A549 (cell line): ENCODE measurements at regions not wholly inside any gene's neighbourhood (a gene's known extent, or its start where the extent isn't known, plus 50 kb on each side); places are given as distances from the start of the nearest gene placed in this dataset.

Source experiments
- ATAC-seq, 2 experiments: fragments of 200-7000 bp in 1 of 2; fragments of >200 bp in 1 of 2; cut with Nextera tagmentation in 1 of 2; cut with Tn5 transposase in 1 of 2; 3 replicates each; pipeline versions ENCODE4 v1.8.0 to v1.9.1; 2018 to 2020; ENCODE audit warnings: mild to moderate bottlenecking in 1 of 2, moderate library complexity in 1 of 2
- CTCF ChIA-PET: fragments of 300-600 bp; sonication (Branson Sonifier 250); formaldehyde crosslinking; extraction: SDS; loops from one replicate; lab custom pipeline; 2021; ENCODE audit warnings: antibody characterized with exemption, inconsistent platforms; lab: Yijun Ruan, JAX
- POLR2A ChIA-PET: fragments of 350-600 bp; formaldehyde crosslinking; extraction: SDS; loops from one replicate; lab custom pipeline; 2021; ENCODE audit warnings: antibody characterized with exemption, inconsistent platforms; lab: Yijun Ruan, JAX
- DNase-seq, 2 experiments: peaks; one replicate each; pipeline versions ENCODE4 v3.0.0 to v3.0.0-alpha.2; 2011 to 2016; ENCODE audit warnings: low read depth in 1 of 2, low spot score in 1 of 2
- FAIRE-seq: peaks from 2 replicates; lab custom pipeline; 2011; peaks lifted over from hg19 to GRCh38; lab: Jason Lieb, UNC
- H3K27ac ChIP-seq, 2 experiments: fragments of >200 bp; sonication (Bioruptor Twin); formaldehyde crosslinking; 3 replicates each; pipeline ENCODE4 v1.5.1; 2016 to 2017
- H3K4me1 ChIP-seq: fragments of >200 bp; sonication (Bioruptor Twin); formaldehyde crosslinking; 3 replicates; pipeline ENCODE4 v1.6.1; 2016
- H3K4me2 ChIP-seq: fragments of >200 bp; sonication (Bioruptor Twin); formaldehyde crosslinking; 3 replicates; pipeline ENCODE4 v1.6.1; 2016
- H3K4me3 ChIP-seq: fragments of >200 bp; sonication (Bioruptor Twin); formaldehyde crosslinking; 3 replicates; pipeline ENCODE4 v1.5.1; 2016
- H3K9me3 ChIP-seq: fragments of >200 bp; sonication (Bioruptor Twin); formaldehyde crosslinking; 3 replicates; pipeline ENCODE4 v1.6.1; 2016
- BHLHE40 ChIP-seq: IDR thresholded peaks from 2 replicates; pipeline ENCODE4 v1.6.1; 2012; ENCODE audit warnings: low read depth, low read length, inconsistent platforms
- CHD2 ChIP-seq: fragments of 150-350 bp; IDR thresholded peaks from 2 replicates; pipeline ENCODE4 v1.6.1; 2014; ENCODE audit warnings: low read length; ENCODE audit not compliant: partially characterized antibody
- CHD4 ChIP-seq: fragments of 200-600 bp; sonication (generic); IDR thresholded peaks from 2 replicates; pipeline ENCODE4 v1.6.1; 2016; ENCODE audit warnings: antibody characterized with exemption, mild to moderate bottlenecking, borderline replicate concordance
- EP300 ChIP-seq, 2 experiments: fragments of >200 bp; sonication (Bioruptor Twin); formaldehyde crosslinking; IDR thresholded peaks; 2 replicates in 1 of 2; 3 replicates in 1 of 2; pipeline ENCODE4 v1.6.1; 2016 to 2017
- ESRRA ChIP-seq: fragments of 150-350 bp; IDR thresholded peaks from 2 replicates; pipeline ENCODE4 v1.6.1; 2014; ENCODE audit warnings: mild to moderate bottlenecking, low read length, borderline replicate concordance
- FOSB ChIP-seq: fragments of 250-450 bp; sonication (Bioruptor Pico); IDR thresholded peaks from 2 replicates; pipeline ENCODE4 v1.5.0; 2020; ENCODE audit warnings: mild to moderate bottlenecking, moderate library complexity
- FOSL2 ChIP-seq, 2 experiments: fragments of 450-650 bp in 1 of 2; fragments of >200 bp in 1 of 2; sonication (Bioruptor Twin) in 1 of 2; formaldehyde crosslinking; IDR thresholded peaks; 2 replicates each; pipeline versions ENCODE4 v1.5.0 to v1.6.1; 2016 to 2020; ENCODE audit warnings: mild to moderate bottlenecking in 1 of 2, moderate library complexity in 1 of 2
- FOXS1 ChIP-seq: fragments of 250-450 bp; sonication (Bioruptor Pico); IDR thresholded peaks from 2 replicates; pipeline ENCODE4 v1.5.0; 2020; ENCODE audit warnings: mild to moderate bottlenecking, moderate library complexity
- GATA3 ChIP-seq: IDR thresholded peaks from 2 replicates; pipeline ENCODE4 v1.6.1; 2012; ENCODE audit warnings: borderline replicate concordance
- HDAC2 ChIP-seq: fragments of 200-600 bp; sonication (generic); IDR thresholded peaks from 2 replicates; pipeline ENCODE4 v1.6.1; 2016
- HEYL ChIP-seq: fragments of 250-450 bp; sonication (Bioruptor Pico); IDR thresholded peaks from 2 replicates; pipeline ENCODE4 v1.8.0; 2021; ENCODE audit warnings: mild to moderate bottlenecking, moderate library complexity
- JUN ChIP-seq, 2 experiments: fragments of >200 bp; sonication (Bioruptor Twin); formaldehyde crosslinking; IDR thresholded peaks; 2 replicates in 1 of 2; 3 replicates in 1 of 2; pipeline ENCODE4 v1.6.1; 2016 to 2017
- JUNB ChIP-seq: fragments of >200 bp; sonication (Bioruptor Twin); formaldehyde crosslinking; IDR thresholded peaks from 2 replicates; pipeline ENCODE4 v1.6.1; 2016
- KDM1A ChIP-seq: fragments of 200-600 bp; sonication (generic); IDR thresholded peaks from 2 replicates; pipeline ENCODE4 v1.6.1; 2016; ENCODE audit warnings: low read depth, mild to moderate bottlenecking
- KDM5A ChIP-seq: fragments of 200-600 bp; sonication (generic); IDR thresholded peaks from 2 replicates; pipeline ENCODE4 v1.6.1; 2016; ENCODE audit warnings: antibody characterized with exemption, mild to moderate bottlenecking
- MAZ ChIP-seq: fragments of 150-350 bp; IDR thresholded peaks from 2 replicates; pipeline ENCODE4 v1.6.1; 2014; ENCODE audit warnings: antibody characterized with exemption, low read depth, low read length, borderline replicate concordance
- MYC ChIP-seq: IDR thresholded peaks from 2 replicates; pipeline ENCODE4 v1.6.1; 2012; ENCODE audit warnings: mild to moderate bottlenecking, inconsistent platforms, low read length, improper control_type of control experiment, borderline replicate concordance
- NPAS2 ChIP-seq: fragments of 250-450 bp; sonication (Bioruptor Pico); IDR thresholded peaks from 2 replicates; pipeline ENCODE4 v1.8.0; 2022; ENCODE audit warnings: mild to moderate bottlenecking, moderate library complexity, borderline replicate concordance
- NR3C1 ChIP-seq: fragments of >200 bp; sonication (Bioruptor Twin); formaldehyde crosslinking; IDR thresholded peaks from 3 replicates; pipeline ENCODE4 v1.6.1; 2017
- PHF8 ChIP-seq: fragments of 200-600 bp; sonication (generic); IDR thresholded peaks from 2 replicates; pipeline ENCODE4 v1.6.1; 2016; ENCODE audit warnings: low read depth, mild to moderate bottlenecking, antibody characterized with exemption, moderate library complexity, borderline replicate concordance
- POLR2A ChIP-seq: IDR thresholded peaks from 2 replicates; pipeline ENCODE4 v1.6.1; 2012; ENCODE audit warnings: mild to moderate bottlenecking, low read length
- RCOR1 ChIP-seq: fragments of 150-350 bp; IDR thresholded peaks from 2 replicates; pipeline ENCODE4 v1.6.1; 2014; ENCODE audit warnings: antibody characterized with exemption, low read length, low read depth
- RFX5 ChIP-seq: fragments of 450-650 bp; IDR thresholded peaks from 2 replicates; pipeline ENCODE4 v1.7.1; 2014; ENCODE audit warnings: antibody characterized with exemption, mild to moderate bottlenecking, moderate library complexity
- SREBF2 ChIP-seq: fragments of 450-650 bp; IDR thresholded peaks from 2 replicates; pipeline ENCODE4 v1.6.1; 2014; ENCODE audit warnings: mild to moderate bottlenecking, moderate library complexity
- TFCP2L1 ChIP-seq: fragments of 250-450 bp; sonication (Bioruptor Pico); IDR thresholded peaks from 2 replicates; pipeline ENCODE4 v1.5.0; 2021; ENCODE audit warnings: mild to moderate bottlenecking
- ZC3H11A ChIP-seq: fragments of 450-650 bp; IDR thresholded peaks from 2 replicates; pipeline ENCODE4 v1.6.1; 2014; ENCODE audit warnings: antibody characterized with exemption, mild to moderate bottlenecking
- WGBS: methylation state at CpG from one replicate; pipeline ENCODE4 v1.1.6; 2017; ENCODE audit errors: missing lambda C conversion rate; 5-methylcytosine and 5-hydroxymethylcytosine counted together

DNA sequence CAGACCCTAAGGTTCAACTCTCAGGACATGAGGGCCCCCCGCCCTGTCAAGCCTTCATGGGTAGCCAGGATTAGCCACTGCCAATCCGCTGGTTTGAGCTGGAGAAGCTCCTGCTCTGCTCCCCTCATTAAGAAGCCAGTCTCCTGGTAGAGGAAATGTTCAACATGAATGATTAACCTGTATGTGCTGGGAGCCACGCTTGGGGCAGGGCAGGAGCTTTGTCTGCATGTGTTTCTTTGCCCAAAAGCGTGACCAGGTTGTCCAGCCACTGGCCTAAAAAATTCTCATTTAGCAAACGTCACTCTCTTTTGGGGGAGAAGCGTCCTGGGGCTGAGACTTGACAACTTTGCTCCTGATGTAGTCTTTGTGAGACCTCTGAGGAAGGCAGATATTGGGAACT, 96.5 kb downstream of the RRAGC start:
- FAIRE-seq (no peak), ATAC-seq (no peak), DNase-seq (no peak)
- Histone ChIP-seq H3K4me2 (no peak overlapping the region), H3K4me3 (no peak overlapping the region), H3K27ac (no peak overlapping the region), H3K4me1 (no peaks in the 10 kb centered on the region), H3K9me3 (no peaks in the 10 kb centered on the region)
- TF ChIP-seq NPAS2 (CRISPR knock-in tag) (no peak), ZC3H11A (no peak), NR3C1 (no peak), MYC (no peak), FOSL2 (IDR thresholded peaks at IDR 0.05) (no peak), FOSL2 (CRISPR knock-in tag; IDR thresholded peaks at IDR 0.05) (no peak), CHD2 (no peak), BHLHE40 (no peak), TFCP2L1 (no peak), KDM5A (no peak), ESRRA (no peak)
- WGBS, result 12% methylated on average over 5 of the region's 6 CpGs
- CTCF ChIA-PET, result no interaction called here
- POLR2A ChIA-PET, result no interaction called here

DNA sequence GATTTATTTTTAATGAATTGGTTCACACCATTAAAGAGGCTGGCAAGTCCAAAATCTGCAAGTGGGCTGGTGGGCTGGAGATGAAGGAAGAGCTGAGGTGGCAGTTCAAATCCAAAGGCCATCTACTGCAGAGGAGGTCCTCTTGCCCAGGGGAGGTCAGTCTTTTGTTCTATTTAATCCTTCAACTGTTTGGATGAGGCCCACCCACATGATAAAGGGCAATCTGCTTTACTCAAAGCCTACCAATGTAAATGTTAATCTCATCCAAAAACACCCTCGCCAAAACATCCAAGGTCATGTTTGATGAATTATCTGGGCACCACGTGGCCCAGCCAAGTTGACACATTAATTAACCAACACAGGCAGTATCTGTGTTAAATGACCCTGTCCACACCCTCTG, 99.0 kb downstream of the RRAGC start:
- ChIA-PET CTCF (no interaction called here), POLR2A (no interaction called here)
- ATAC-seq (no peak), DNase-seq (no peak), FAIRE-seq (no peak)
- no peak overlapping the region for H3K27ac ChIP-seq
- H3K4me1 ChIP-seq, result no peaks in the 10 kb centered on the region
- H3K9me3 ChIP-seq, result no peaks in the 10 kb centered on the region
- H3K4me3 ChIP-seq, result no peak overlapping the region
- no peak overlapping the region for H3K4me2 ChIP-seq
- 0% methylated on average over 2 of the region's 2 CpGs for whole genome bisulfite sequencing
- TF ChIP-seq FOSL2 (IDR thresholded peaks at IDR 0.05) (no peak), FOSL2 (CRISPR knock-in tag; IDR thresholded peaks at IDR 0.05) (no peak), NPAS2 (CRISPR knock-in tag) (no peak), MAZ (no peak), RCOR1 (no peak), GATA3 (no peak), JUN (IDR thresholded peaks at IDR 0.05) (no peak), JUNB (no peak), FOSB (CRISPR knock-in tag) (no peak), KDM1A (no peak), ESRRA (no peak), EP300 (IDR thresholded peaks at IDR 0.05) (no peak), FOXS1 (CRISPR knock-in tag) (no peak), PHF8 (no peak), NR3C1 (no peak), HEYL (CRISPR knock-in tag) (no peak), ZC3H11A (no peak), SREBF2 (no peak), CHD2 (no peak)

DNA sequence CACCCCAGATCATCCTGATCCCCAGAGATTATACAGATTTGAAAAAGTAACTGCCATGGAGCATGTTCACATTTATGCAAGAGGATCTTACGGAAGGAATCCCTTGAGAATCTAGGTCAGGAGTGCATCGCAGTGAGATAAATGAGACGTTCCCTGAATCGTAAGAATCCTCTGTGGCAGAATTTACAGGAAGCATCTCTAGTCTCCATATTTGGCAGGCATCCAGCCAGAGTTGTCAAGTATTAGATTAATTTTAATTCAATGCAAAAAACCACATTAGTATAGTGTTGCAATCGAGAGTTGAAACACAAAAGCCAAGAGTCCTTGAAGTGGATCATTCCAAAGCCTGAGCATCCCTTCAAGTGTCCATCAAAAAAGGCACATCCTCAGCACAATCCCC, 100.8 kb downstream of the RRAGC start:
- WGBS, result 34% methylated on average over 5 of the region's 5 CpGs
- ATAC-seq, result no peak
- TF ChIP-seq RFX5, result no peak
- TF ChIP-seq JUN (IDR thresholded peaks at IDR 0.05), result no peak
- ChIA-PET POLR2A (no interaction called here), CTCF (interaction anchor here (0.6 kb wide), 1 partner anchor 8 kb away, joined by 3 read pairs; no protein-coding TSS in a partner anchor)
- FAIRE-seq, result no peak
- Histone ChIP-seq H3K4me3 (no peak overlapping the region), H3K4me1 (no peaks in the 10 kb centered on the region), H3K4me2 (no peak overlapping the region), H3K9me3 (no peaks in the 10 kb centered on the region), H3K27ac (no peak overlapping the region)
- no peak for DNase-seq

DNA sequence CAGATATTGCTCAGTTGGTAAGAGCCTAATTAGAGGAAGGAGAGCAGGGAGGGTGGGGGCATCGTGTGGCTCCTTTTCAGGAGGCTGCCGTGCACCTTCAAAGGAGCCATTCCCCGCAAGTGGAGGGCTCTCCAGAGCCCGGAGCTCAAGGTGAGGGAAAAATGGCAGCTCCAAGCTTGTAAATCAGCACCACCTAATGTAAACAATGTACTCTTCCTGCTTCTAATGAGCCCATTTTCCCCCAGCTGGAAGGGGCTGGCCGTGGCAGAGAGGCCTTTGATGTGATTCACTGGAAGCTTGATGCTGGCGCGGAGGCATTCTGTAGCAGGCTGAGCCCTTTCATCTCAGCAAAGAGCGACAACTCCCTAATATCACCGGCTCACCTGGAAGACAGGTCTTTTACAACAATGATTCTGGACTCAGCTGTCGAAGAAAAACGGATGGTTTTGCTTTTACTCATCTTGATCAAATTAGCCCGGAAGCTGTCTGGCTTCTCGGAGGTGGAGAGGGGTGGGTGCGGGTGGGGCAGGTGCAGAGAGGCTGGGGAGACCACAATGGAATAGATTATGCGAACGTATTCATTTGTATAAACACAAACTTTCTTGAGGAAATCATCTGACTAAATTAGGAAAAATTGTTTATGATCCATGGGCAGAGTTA, 112.5 kb downstream of the RRAGC start:
- H3K4me1 ChIP-seq, result no peaks in the 10 kb centered on the region
- DNase-seq, result no peak
- H3K4me3 ChIP-seq, result no peak overlapping the region
- TF ChIP-seq HDAC2, result no peak
- no peak for TF ChIP-seq CHD4
- no peak for TF ChIP-seq POLR2A
- no peak for TF ChIP-seq NR3C1
- TF ChIP-seq GATA3, result no peak
- POLR2A ChIA-PET, result no interaction called here
- no peak for ATAC-seq
- no peak overlapping the region for H3K4me2 ChIP-seq
- H3K27ac ChIP-seq, result no peak overlapping the region
- 27% methylated on average over 11 of the region's 16 CpGs for WGBS
- CTCF ChIA-PET, result interaction anchor here (1.0 kb wide), 1 partner anchor 641 kb away, joined by 3 read pairs; no protein-coding TSS in a partner anchor
- no peak for FAIRE-seq
- H3K9me3 ChIP-seq, result no peaks in the 10 kb centered on the region
